H9 (cell line): ENCODE measurements at regions not wholly inside any gene's neighbourhood (a gene's known extent, or its start where the extent isn't known, plus 50 kb on each side); places are given as distances from the start of the nearest gene placed in this dataset.
A peak's percentile ranks its signal among the peaks of the same experiment; 100 is the strongest.

Experiments
- DNase-seq: peaks from one replicate; pipeline ENCODE4 v3.0.0-alpha.2; 2017
- H2AFZ ChIP-seq: one replicate; pipeline ENCODE4 v1.6.1; 2013; ENCODE audit warnings: mild to moderate bottlenecking, low read length, control low read depth, moderate library complexity
- H2AK5ac ChIP-seq: 2 replicates; pipeline ENCODE4 v1.6.1; 2013; ENCODE audit warnings: low read length, control low read depth, mixed read lengths; ENCODE audit not compliant: insufficient read length
- H2BK120ac ChIP-seq: one replicate; pipeline ENCODE4 v1.6.1; 2013; ENCODE audit warnings: low read depth, mild to moderate bottlenecking, low read length, control low read depth, inconsistent platforms; ENCODE audit not compliant: poor library complexity, severe bottlenecking
- H2BK12ac ChIP-seq: 2 replicates; pipeline ENCODE4 v1.6.1; 2013; ENCODE audit warnings: low read length, control low read depth, mixed read lengths, low read depth; ENCODE audit not compliant: insufficient read length
- H2BK15ac ChIP-seq: 2 replicates; pipeline ENCODE4 v1.6.1; 2013; ENCODE audit warnings: low read depth, low read length, control low read depth
- H2BK20ac ChIP-seq: one replicate; pipeline ENCODE4 v1.6.1; 2013; ENCODE audit warnings: low read depth, mild to moderate bottlenecking, low read length, control low read depth, inconsistent platforms; ENCODE audit not compliant: poor library complexity, severe bottlenecking
- H2BK5ac ChIP-seq: 2 replicates; pipeline ENCODE4 v1.6.1; 2013; ENCODE audit warnings: low read length, control low read depth, mixed read lengths; ENCODE audit not compliant: insufficient read length
- H3K14ac ChIP-seq: 2 replicates; pipeline ENCODE4 v1.6.1; 2013; ENCODE audit warnings: low read length, control low read depth; ENCODE audit not compliant: insufficient read depth
- H3K18ac ChIP-seq: 2 replicates; pipeline ENCODE4 v1.6.1; 2013; ENCODE audit warnings: low read depth, mild to moderate bottlenecking, mixed read lengths, low read length, control low read depth; ENCODE audit not compliant: insufficient read length
- H3K23ac ChIP-seq: 2 replicates; pipeline ENCODE4 v1.6.1; 2013; ENCODE audit warnings: low read length, control low read depth, mixed read lengths, low read depth; ENCODE audit not compliant: insufficient read length
- H3K23me2 ChIP-seq: 2 replicates; pipeline ENCODE4 v1.6.1; 2013; ENCODE audit warnings: low read depth, mild to moderate bottlenecking, mixed read lengths, low read length, control low read depth; ENCODE audit not compliant: insufficient read length, poor library complexity, severe bottlenecking
- H3K27ac ChIP-seq: 2 replicates; pipeline ENCODE4 v1.5.1; 2013; ENCODE audit warnings: low read length, control low read depth, mixed read lengths, low read depth; ENCODE audit not compliant: insufficient read length
- H3K27me3 ChIP-seq: 2 replicates; pipeline ENCODE4 v1.6.1; 2013; ENCODE audit warnings: low read length, control low read depth, inconsistent platforms; ENCODE audit not compliant: insufficient read depth
- H3K4ac ChIP-seq: 2 replicates; pipeline ENCODE4 v1.6.1; 2013; ENCODE audit warnings: low read depth, mild to moderate bottlenecking, control low read depth, inconsistent platforms, low read length, moderate library complexity
- H3K4me1 ChIP-seq: 2 replicates; pipeline ENCODE4 v1.6.1; 2013; ENCODE audit warnings: low read length, control low read depth, inconsistent platforms; ENCODE audit not compliant: insufficient read depth
- H3K4me2 ChIP-seq: 2 replicates; pipeline ENCODE4 v1.6.1; 2013; ENCODE audit warnings: low read length, control low read depth, mixed read lengths; ENCODE audit not compliant: insufficient read length, insufficient read depth
- H3K56ac ChIP-seq: 2 replicates; pipeline ENCODE4 v1.6.1; 2013; ENCODE audit warnings: low read depth, mild to moderate bottlenecking, mixed read lengths, low read length, control low read depth; ENCODE audit not compliant: insufficient read length
- H3K79me1 ChIP-seq: 2 replicates; pipeline ENCODE4 v1.6.1; 2013; ENCODE audit warnings: low read depth, mild to moderate bottlenecking, moderate library complexity, low read length, control low read depth, inconsistent platforms; ENCODE audit not compliant: insufficient read depth, poor library complexity, severe bottlenecking
- H3K79me2 ChIP-seq: 2 replicates; pipeline ENCODE4 v1.6.1; 2013; ENCODE audit warnings: low read length, control low read depth, inconsistent platforms; ENCODE audit not compliant: insufficient read depth
- H3K9ac ChIP-seq: 2 replicates; pipeline ENCODE4 v1.6.1; 2013; ENCODE audit warnings: low read length, control low read depth, mixed read lengths; ENCODE audit not compliant: insufficient read length; ENCODE audit errors: extremely low read depth
- H3K9me3 ChIP-seq: one replicate; pipeline ENCODE4 v1.6.1; 2013; ENCODE audit warnings: low read depth, low read length, inconsistent platforms; ENCODE audit not compliant: control insufficient read depth
- H3T11ph ChIP-seq: one replicate; pipeline ENCODE4 v1.6.1; 2013; ENCODE audit warnings: mild to moderate bottlenecking, low read length, control low read depth, inconsistent platforms
- H4K20me1 ChIP-seq: one replicate; pipeline ENCODE4 v1.6.1; 2013; ENCODE audit not compliant: control insufficient read depth, insufficient read length, insufficient read depth
- H4K5ac ChIP-seq: 2 replicates; pipeline ENCODE4 v1.6.1; 2013; ENCODE audit warnings: low read depth, mild to moderate bottlenecking, mixed read lengths, low read length, control low read depth; ENCODE audit not compliant: insufficient read length
- H4K8ac ChIP-seq: replicated peaks from 2 replicates; pipeline ENCODE4 v1.6.1; 2013; ENCODE audit warnings: low read length, control low read depth, mixed read lengths, low read depth; ENCODE audit not compliant: insufficient read length
- H4K91ac ChIP-seq: 2 replicates; pipeline ENCODE4 v1.6.1; 2013; ENCODE audit warnings: low read depth, mild to moderate bottlenecking, moderate library complexity, mixed read lengths, low read length, control low read depth; ENCODE audit not compliant: insufficient read length
- H3K27ac Mint-ChIP-seq, 3 experiments: 2 replicates in 2 of 3; 3 replicates in 1 of 3; pipeline ENCODE4 v1.8.0; 2020 to 2021; ENCODE audit warnings: mixed read lengths in 3 of 3, mild to moderate bottlenecking in 1 of 3, moderate library complexity in 1 of 3
- H3K27me3 Mint-ChIP-seq: 2 replicates; pipeline ENCODE4 v1.8.0; 2021; ENCODE audit warnings: low read depth, mild to moderate bottlenecking, moderate library complexity, mixed read lengths
- H3K36me3 Mint-ChIP-seq, 3 experiments: 2 replicates in 2 of 3; 3 replicates in 1 of 3; pipeline ENCODE4 v1.8.0; 2020 to 2021; ENCODE audit warnings: low read depth in 3 of 3, mixed read lengths in 3 of 3; ENCODE audit not compliant: insufficient read depth in 1 of 3
- H3K4me1 Mint-ChIP-seq, 2 experiments: 2 replicates each; pipeline ENCODE4 v1.8.0; 2020; ENCODE audit warnings: mixed read lengths in 2 of 2
- H3K4me3 Mint-ChIP-seq, 2 experiments: 2 replicates in 1 of 2; 3 replicates in 1 of 2; pipeline ENCODE4 v1.8.0; 2020 to 2021; ENCODE audit warnings: mild to moderate bottlenecking in 2 of 2, mixed read lengths in 2 of 2, moderate library complexity in 1 of 2
- H3K9me3 Mint-ChIP-seq, 2 experiments: 2 replicates in 1 of 2; 3 replicates in 1 of 2; pipeline ENCODE4 v1.8.0; 2020; ENCODE audit warnings: mild to moderate bottlenecking in 2 of 2, mixed read lengths in 2 of 2, moderate library complexity in 1 of 2
- CTCF ChIP-seq: fragments of 200-600 bp; sonication (generic); conservative IDR thresholded peaks from 3 replicates; pipeline ENCODE4 v1.8.0; 2021; ENCODE audit warnings: antibody characterized with exemption, mild to moderate bottlenecking
- WGBS: extraction: QIAGEN DNeasy Blood & Tissue Kit; methylation state at CpG from one replicate; pipeline ENCODE4 v1.1.7; 2013; ENCODE audit warnings: missing lambda C conversion rate, low lambda C conversion rate, mixed read lengths; ENCODE audit not compliant: insufficient read length; ENCODE audit errors: extremely low coverage; 5-methylcytosine and 5-hydroxymethylcytosine counted together

GRCh38 chr5:68777135-68777534, 316.7 kb upstream of the SLC30A5 start:
- Histone ChIP-seq H2AFZ (no peak overlapping the region), H3K56ac (no peak overlapping the region), H3K18ac (no peak overlapping the region), H3K27me3 (no peaks in the 10 kb centered on the region), H4K5ac (peak overlapping the region; percentile 53), H2AK5ac (no peak overlapping the region), H3K23ac (no peak overlapping the region), H3K23me2 (no peaks in the 10 kb centered on the region), H2BK120ac (no peak overlapping the region), H3K79me2 (no peaks in the 10 kb centered on the region), H2BK20ac (no peak overlapping the region), H3K14ac (no peak overlapping the region), H4K20me1 (no peaks in the 10 kb centered on the region), H3K4me2 (no peak overlapping the region), H3K9me3 (no peaks in the 10 kb centered on the region), H4K91ac (no peak overlapping the region), H2BK12ac (no peak overlapping the region), H3K79me1 (no peaks in the 10 kb centered on the region), H3K9ac (no peak overlapping the region), H3K4me1 (no peaks in the 10 kb centered on the region), H4K8ac (no peak overlapping the region), H2BK5ac (no peak overlapping the region), H3K4ac (no peak overlapping the region), H3K27ac (no peak overlapping the region), H2BK15ac (no peak overlapping the region), H3T11ph (no peak overlapping the region)
- Mint-ChIP-seq H3K4me1 (no peaks in the 10 kb centered on the region), H3K4me3 (no peak overlapping the region), H3K36me3 (peaks cover 0 to 4% (median 0%) of the 10 kb centered on the region in 3 experiments; a peak in 2 of 7 replicates), H3K27me3 (peaks cover 2% of the 10 kb centered on the region; the same call in 1 of the 2 replicates), H3K9me3 (no peaks in the 10 kb centered on the region; a peak in 2 of 5 replicates), H3K27ac (no peak overlapping the region; a peak in 1 of 7 replicates)
- no CpG with 5 or more reads among the region's 2 CpGs for WGBS
- no peak for TF ChIP-seq CTCF
- no peak for DNase-seq
